ENCODE measurements at regions not wholly inside any gene's neighbourhood (a gene's known extent, or its start where the extent isn't known, plus 50 kb on each side); places are given as distances from the start of the nearest gene placed in this dataset.

DNA sequence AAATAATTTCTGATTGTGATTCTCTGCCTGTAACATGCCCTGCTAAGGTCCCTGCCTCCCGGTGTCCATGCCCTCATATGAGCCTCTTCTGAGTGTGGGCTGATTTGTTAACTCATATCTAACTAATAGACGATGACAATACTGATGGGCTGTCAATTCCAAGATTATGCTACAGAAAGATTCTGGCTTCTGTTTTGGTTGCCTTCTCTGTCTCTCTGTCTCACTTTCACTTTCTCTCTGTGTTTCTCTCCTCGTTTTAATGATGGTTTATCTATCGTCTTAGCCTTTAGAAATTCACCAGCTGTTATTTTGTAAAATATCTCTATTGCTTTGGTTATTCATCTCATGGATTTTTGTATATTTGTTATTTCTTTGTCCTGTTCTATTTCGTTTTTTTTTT is 312.5 kb upstream of the ANXA10 start:
- TF ChIP-seq POLR2A (IDR thresholded peaks at IDR 0.05), result no peak
- TF ChIP-seq, protein P1, sequence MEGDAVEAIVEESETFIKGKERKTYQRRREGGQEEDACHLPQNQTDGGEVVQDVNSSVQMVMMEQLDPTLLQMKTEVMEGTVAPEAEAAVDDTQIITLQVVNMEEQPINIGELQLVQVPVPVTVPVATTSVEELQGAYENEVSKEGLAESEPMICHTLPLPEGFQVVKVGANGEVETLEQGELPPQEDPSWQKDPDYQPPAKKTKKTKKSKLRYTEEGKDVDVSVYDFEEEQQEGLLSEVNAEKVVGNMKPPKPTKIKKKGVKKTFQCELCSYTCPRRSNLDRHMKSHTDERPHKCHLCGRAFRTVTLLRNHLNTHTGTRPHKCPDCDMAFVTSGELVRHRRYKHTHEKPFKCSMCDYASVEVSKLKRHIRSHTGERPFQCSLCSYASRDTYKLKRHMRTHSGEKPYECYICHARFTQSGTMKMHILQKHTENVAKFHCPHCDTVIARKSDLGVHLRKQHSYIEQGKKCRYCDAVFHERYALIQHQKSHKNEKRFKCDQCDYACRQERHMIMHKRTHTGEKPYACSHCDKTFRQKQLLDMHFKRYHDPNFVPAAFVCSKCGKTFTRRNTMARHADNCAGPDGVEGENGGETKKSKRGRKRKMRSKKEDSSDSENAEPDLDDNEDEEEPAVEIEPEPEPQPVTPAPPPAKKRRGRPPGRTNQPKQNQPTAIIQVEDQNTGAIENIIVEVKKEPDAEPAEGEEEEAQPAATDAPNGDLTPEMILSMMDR (IDR thresholded peaks at IDR 0.05), result no peak
